HUES6 (cell line): ENCODE measurements at regions not wholly inside any gene's neighbourhood (a gene's known extent, or its start where the extent isn't known, plus 50 kb on each side); places are given as distances from the start of the nearest gene placed in this dataset.

ENCODE experiments used
- H3K27ac ChIP-seq: 2 replicates; pipeline ENCODE4 v1.7.0; 2013; ENCODE audit warnings: low read depth, mild to moderate bottlenecking, low read length, inconsistent platforms
- H3K27me3 ChIP-seq: 2 replicates; pipeline ENCODE4 v1.6.1; 2013; ENCODE audit warnings: low read length; ENCODE audit not compliant: control insufficient read depth, insufficient read depth
- H3K36me3 ChIP-seq: 2 replicates; pipeline ENCODE4 v1.6.1; 2013; ENCODE audit warnings: low read length; ENCODE audit not compliant: control insufficient read depth, insufficient read depth
- H3K4me1 ChIP-seq: 2 replicates; pipeline ENCODE4 v1.6.1; 2013; ENCODE audit warnings: low read length; ENCODE audit not compliant: control insufficient read depth, insufficient read depth
- H3K4me3 ChIP-seq: 2 replicates; pipeline ENCODE4 v1.5.1; 2013; ENCODE audit warnings: low read depth, low read length
- H3K9ac ChIP-seq: one replicate; pipeline ENCODE4 v1.6.1; 2013; ENCODE audit warnings: mild to moderate bottlenecking, low read length
- H3K9me3 ChIP-seq: 2 replicates; pipeline ENCODE4 v1.6.1; 2013; ENCODE audit warnings: low read depth, low read length; ENCODE audit not compliant: control insufficient read depth, insufficient read depth

DNA sequence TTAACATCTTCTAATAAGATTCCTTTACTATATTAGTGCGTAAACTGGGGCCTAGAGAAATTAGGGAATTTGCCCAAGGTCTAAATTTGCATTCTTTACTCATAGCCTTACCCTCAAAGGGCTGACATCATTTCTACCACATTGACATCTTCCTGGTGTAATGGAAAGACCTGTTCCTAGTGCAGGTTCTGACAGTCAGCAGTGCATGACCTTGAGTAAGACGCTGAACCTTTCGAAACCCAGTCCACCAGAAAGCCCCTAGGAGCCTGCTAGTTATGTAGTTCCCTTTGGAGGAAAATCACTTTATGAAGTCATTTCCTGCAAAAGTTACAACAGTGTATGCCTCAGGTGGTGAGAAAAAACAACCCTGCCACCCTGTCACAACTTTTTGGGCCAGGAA is 388.3 kb downstream of the TNS1 start:
- H3K9ac ChIP-seq = no peak overlapping the region

GRCh38 chr2:217614096-217614495 is 388.7 kb downstream of the TNS1 start:
- no peak overlapping the region for H3K4me3 ChIP-seq
- no peak overlapping the region for H3K9ac ChIP-seq
- no peak overlapping the region for H3K27ac ChIP-seq
- peaks cover 6% of the 10 kb centered on the region; the same call in 1 of the 2 replicates for H3K4me1 ChIP-seq
- H3K27me3 ChIP-seq = no peaks in the 10 kb centered on the region
- H3K36me3 ChIP-seq = no peaks in the 10 kb centered on the region
- no peaks in the 10 kb centered on the region for H3K9me3 ChIP-seq

More for the DNA sequence above, 388.3 kb downstream of the TNS1 start:
- H3K4me3 ChIP-seq = no peak overlapping the region
- no peak overlapping the region for H3K27ac ChIP-seq
- H3K4me1 ChIP-seq = peaks cover 6% of the 10 kb centered on the region; the same call in 1 of the 2 replicates
- no peaks in the 10 kb centered on the region for H3K36me3 ChIP-seq
- H3K27me3 ChIP-seq = no peaks in the 10 kb centered on the region
- no peaks in the 10 kb centered on the region for H3K9me3 ChIP-seq

GRCh38 chr2:217612920-217613319 is 389.9 kb downstream of the TNS1 start:
- Histone ChIP-seq H3K27ac (no peak overlapping the region), H3K27me3 (no peaks in the 10 kb centered on the region), H3K4me1 (peaks cover 6% of the 10 kb centered on the region; the same call in 1 of the 2 replicates), H3K9ac (no peak overlapping the region), H3K36me3 (no peaks in the 10 kb centered on the region), H3K9me3 (no peaks in the 10 kb centered on the region), H3K4me3 (no peak overlapping the region)

GRCh38 chr2:217612211-217612610 is 390.6 kb downstream of the TNS1 start:
- Histone ChIP-seq H3K9ac (no peak overlapping the region), H3K36me3 (no peaks in the 10 kb centered on the region), H3K4me1 (peaks cover 6% of the 10 kb centered on the region; the same call in 1 of the 2 replicates), H3K27me3 (no peaks in the 10 kb centered on the region), H3K9me3 (no peaks in the 10 kb centered on the region), H3K4me3 (no peak overlapping the region), H3K27ac (no peak overlapping the region)

DNA sequence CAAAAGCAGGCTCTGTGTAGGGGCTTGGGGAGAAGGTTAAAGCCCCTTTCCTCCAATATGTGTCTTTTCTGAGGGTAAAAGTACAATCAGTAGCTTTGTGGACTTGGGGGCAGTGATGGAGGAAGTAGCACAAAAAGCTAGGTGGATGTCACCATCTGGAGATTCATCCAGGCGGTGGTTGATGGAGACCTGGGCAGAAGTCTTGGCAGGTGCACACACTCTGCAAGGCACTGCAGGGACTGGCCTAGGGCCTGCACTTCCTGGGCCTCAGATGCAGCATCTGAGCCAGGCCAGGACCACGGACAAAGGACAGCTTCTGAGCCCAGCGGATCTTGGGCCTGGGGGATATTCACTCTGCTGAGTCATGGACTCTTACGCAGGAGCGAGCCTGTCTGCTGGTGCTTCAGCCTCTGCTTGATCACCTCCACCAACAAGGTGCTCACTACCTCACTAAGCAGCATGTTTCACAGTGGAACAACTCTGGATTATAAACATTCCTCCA is 391.1 kb downstream of the TNS1 start:
- H3K4me1 ChIP-seq = peaks cover 6% of the 10 kb centered on the region; the same call in 1 of the 2 replicates
- H3K27ac ChIP-seq = no peak overlapping the region
- no peaks in the 10 kb centered on the region for H3K27me3 ChIP-seq
- H3K4me3 ChIP-seq = no peak overlapping the region
- H3K36me3 ChIP-seq = no peaks in the 10 kb centered on the region
- no peaks in the 10 kb centered on the region for H3K9me3 ChIP-seq
- H3K9ac ChIP-seq = no peak overlapping the region

GRCh38 chr2:217611056-217611455 is 391.7 kb downstream of the TNS1 start:
- no peaks in the 10 kb centered on the region for H3K9me3 ChIP-seq
- H3K27ac ChIP-seq = no peak overlapping the region
- no peaks in the 10 kb centered on the region for H3K27me3 ChIP-seq
- no peak overlapping the region for H3K9ac ChIP-seq
- peaks cover 6% of the 10 kb centered on the region; the same call in 1 of the 2 replicates for H3K4me1 ChIP-seq
- H3K4me3 ChIP-seq = no peak overlapping the region
- H3K36me3 ChIP-seq = no peaks in the 10 kb centered on the region

DNA sequence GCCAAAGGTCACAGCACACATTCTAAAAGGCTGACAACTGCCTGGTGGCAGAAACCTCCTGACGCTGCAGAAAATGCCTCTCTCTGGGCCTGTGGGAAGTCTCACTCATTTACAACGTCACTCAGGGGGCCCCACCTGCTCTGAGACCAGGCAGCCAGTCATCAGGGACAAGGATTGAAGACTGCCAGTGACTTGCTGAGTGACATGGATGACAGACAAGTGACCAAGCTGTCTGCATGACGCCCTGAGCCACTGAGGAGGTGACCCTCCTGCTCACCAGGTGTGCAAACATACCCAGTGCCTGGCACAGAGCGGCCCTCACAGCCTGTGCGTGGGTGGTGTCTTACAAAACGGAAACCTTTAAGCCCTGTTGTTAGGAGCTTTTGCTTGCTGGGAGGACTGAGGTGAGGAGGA is 392.4 kb downstream of the TNS1 start:
- H3K27ac ChIP-seq = no peak overlapping the region
- H3K9ac ChIP-seq = no peak overlapping the region
- no peaks in the 10 kb centered on the region for H3K36me3 ChIP-seq
- peaks cover 6% of the 10 kb centered on the region; the same call in 1 of the 2 replicates for H3K4me1 ChIP-seq
- no peaks in the 10 kb centered on the region for H3K27me3 ChIP-seq
- H3K4me3 ChIP-seq = no peak overlapping the region
- H3K9me3 ChIP-seq = no peaks in the 10 kb centered on the region

DNA sequence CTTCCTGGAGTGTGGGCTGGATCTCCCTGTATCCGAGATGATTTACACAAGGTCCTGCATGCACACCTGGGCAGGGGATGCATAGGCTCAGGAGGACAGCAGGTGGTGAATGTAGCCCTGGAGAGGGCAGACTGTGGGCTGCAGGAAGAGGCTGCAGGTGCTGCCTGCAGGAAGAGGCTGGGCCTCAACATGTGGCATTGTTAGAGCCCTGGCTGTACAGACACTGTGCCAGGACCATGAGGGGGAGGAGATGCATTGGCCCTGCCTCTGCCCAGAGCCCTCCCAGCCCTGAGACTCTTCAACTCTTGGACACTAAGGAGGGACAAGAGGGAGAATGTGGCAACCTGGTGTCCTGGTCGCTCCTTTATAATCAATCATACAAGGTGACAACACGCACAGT is 392.8 kb downstream of the TNS1 start:
- Histone ChIP-seq H3K9me3 (no peaks in the 10 kb centered on the region), H3K4me1 (peaks cover 6% of the 10 kb centered on the region; the same call in 1 of the 2 replicates), H3K27ac (no peak overlapping the region), H3K4me3 (no peak overlapping the region), H3K27me3 (no peaks in the 10 kb centered on the region), H3K9ac (no peak overlapping the region), H3K36me3 (no peaks in the 10 kb centered on the region)

DNA sequence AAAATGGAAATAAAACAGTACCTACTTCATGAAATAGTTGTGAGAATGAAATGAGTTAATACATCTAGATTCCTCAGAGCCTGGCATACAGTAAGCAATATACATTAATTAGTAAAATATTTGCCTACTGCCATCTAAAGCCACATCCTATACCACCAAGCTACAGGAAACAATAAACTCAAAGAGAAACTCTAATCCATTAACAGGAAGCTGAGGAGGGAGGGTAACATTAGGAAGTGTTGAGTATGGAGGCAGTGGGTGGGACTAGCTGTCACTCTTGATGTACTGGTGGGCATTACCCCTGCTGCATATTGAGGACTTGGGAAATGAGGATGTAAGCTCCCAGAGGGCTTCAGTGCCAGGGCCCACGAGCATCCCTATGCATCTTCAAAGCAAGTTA is 396.5 kb downstream of the TNS1 start:
- Histone ChIP-seq H3K4me1 (peaks cover 10% of the 10 kb centered on the region; the same call in 1 of the 2 replicates), H3K27ac (no peak overlapping the region), H3K27me3 (no peaks in the 10 kb centered on the region), H3K4me3 (no peak overlapping the region), H3K9ac (no peak overlapping the region), H3K9me3 (no peaks in the 10 kb centered on the region), H3K36me3 (no peaks in the 10 kb centered on the region)

GRCh38 chr2:217604527-217605194 is 398.1 kb downstream of the TNS1 start:
- no peak overlapping the region for H3K4me3 ChIP-seq
- H3K36me3 ChIP-seq = no peaks in the 10 kb centered on the region
- H3K4me1 ChIP-seq = peaks cover 4% of the 10 kb centered on the region; the same call in 1 of the 2 replicates
- no peak overlapping the region for H3K9ac ChIP-seq
- no peak overlapping the region for H3K27ac ChIP-seq
- H3K9me3 ChIP-seq = no peaks in the 10 kb centered on the region
- peaks cover 4% of the 10 kb centered on the region; the same call in 1 of the 2 replicates for H3K27me3 ChIP-seq

DNA sequence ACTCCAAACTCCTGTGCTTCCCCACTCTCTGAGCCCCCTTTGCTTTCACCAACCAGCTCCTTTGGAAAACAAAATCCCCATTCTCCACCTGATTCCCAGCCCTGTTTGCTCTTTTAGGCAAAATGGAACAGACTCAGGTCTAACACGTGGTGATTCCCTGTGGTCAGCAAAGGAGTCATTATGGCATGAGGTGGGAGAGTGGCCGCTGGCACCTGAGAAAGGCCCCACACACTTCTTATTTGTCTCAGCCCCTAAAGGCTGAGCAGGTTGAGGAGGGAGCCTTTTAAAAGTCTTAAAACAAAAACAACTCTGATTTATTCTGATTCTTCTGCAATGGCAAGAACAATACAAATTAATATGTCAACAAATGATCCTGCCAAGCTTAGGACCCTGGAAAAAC is 401.2 kb downstream of the TNS1 start:
- H3K4me1 ChIP-seq = peaks cover 12% of the 10 kb centered on the region; the same call in 1 of the 2 replicates
- H3K36me3 ChIP-seq = no peaks in the 10 kb centered on the region
- H3K4me3 ChIP-seq = no peak overlapping the region
- H3K9me3 ChIP-seq = no peaks in the 10 kb centered on the region
- no peak overlapping the region for H3K9ac ChIP-seq
- peaks cover 4% of the 10 kb centered on the region; the same call in 1 of the 2 replicates for H3K27me3 ChIP-seq
- no peak overlapping the region for H3K27ac ChIP-seq
